Mesothelial cell of epicardium (in vitro differentiated cells): ENCODE measurements at regions not wholly inside any gene's neighbourhood (a gene's known extent, or its start where the extent isn't known, plus 50 kb on each side); places are given as distances from the start of the nearest gene placed in this dataset.

Experiments
- DNase-seq, 2 experiments: peaks; one replicate each; pipeline ENCODE4 v3.0.0; 2021; ENCODE audit warnings: low spot score in 2 of 2; ENCODE audit not compliant: unreplicated experiment in 2 of 2
- H3K27ac Mint-ChIP-seq: 2 replicates; pipeline ENCODE4 v1.8.0; 2021; ENCODE audit warnings: mixed read lengths
- H3K27me3 Mint-ChIP-seq: 2 replicates; pipeline ENCODE4 v1.8.0; 2021; ENCODE audit warnings: low read depth, mixed read lengths
- H3K36me3 Mint-ChIP-seq: 2 replicates; pipeline ENCODE4 v1.8.0; 2021; ENCODE audit warnings: mixed read lengths
- H3K4me1 Mint-ChIP-seq: 2 replicates; pipeline ENCODE4 v1.8.0; 2021; ENCODE audit warnings: mixed read lengths
- H3K4me3 Mint-ChIP-seq: 2 replicates; pipeline ENCODE4 v1.8.0; 2021; ENCODE audit warnings: mild to moderate bottlenecking, moderate library complexity, mixed read lengths
- H3K9me3 Mint-ChIP-seq: 2 replicates; pipeline ENCODE4 v1.8.0; 2021; ENCODE audit warnings: mixed read lengths
- CTCF ChIP-seq: fragments of 200-600 bp; sonication (generic); IDR thresholded peaks from one replicate; pipeline ENCODE4 v1.5.0; 2021; ENCODE audit warnings: antibody characterized with exemption; ENCODE audit not compliant: unreplicated experiment

GRCh38 chr15:69916169-69916785, 181.4 kb downstream of the TLE3 start:
- peaks cover 25% of the 10 kb centered on the region for H3K27me3 Mint-ChIP-seq

GRCh38 chr15:69917056-69917455, 180.7 kb downstream of the TLE3 start:
- Mint-ChIP-seq H3K4me1 (peaks cover 7% of the 10 kb centered on the region), H3K9me3 (no peaks in the 10 kb centered on the region), H3K27me3 (peaks cover 25% of the 10 kb centered on the region), H3K27ac (no peak overlapping the region), H3K36me3 (no peaks in the 10 kb centered on the region), H3K4me3 (no peak overlapping the region)
- TF ChIP-seq CTCF: no peak
- DNase-seq: no peak

More at GRCh38 chr15:69916169-69916785, 181.4 kb downstream of the TLE3 start:
- Mint-ChIP-seq H3K36me3 (no peaks in the 10 kb centered on the region), H3K9me3 (no peaks in the 10 kb centered on the region), H3K27ac (no peak overlapping the region), H3K4me3 (no peak overlapping the region), H3K4me1 (peaks cover 7% of the 10 kb centered on the region)
- no peak for DNase-seq
- TF ChIP-seq CTCF: no peak

GRCh38 chr15:69919816-69920215, 177.9 kb downstream of the TLE3 start:
- Mint-ChIP-seq H3K27ac (no peak overlapping the region), H3K4me3 (no peak overlapping the region), H3K9me3 (peaks cover 19% of the 10 kb centered on the region), H3K4me1 (peaks cover 3% of the 10 kb centered on the region), H3K27me3 (peaks cover 11% of the 10 kb centered on the region), H3K36me3 (peaks cover 4% of the 10 kb centered on the region)
- no peak for DNase-seq
- no peak for TF ChIP-seq CTCF

- peaks cover 3% of the 10 kb centered on the region for H3K4me1 Mint-ChIP-seq
- H3K36me3 Mint-ChIP-seq: peaks cover 4% of the 10 kb centered on the region
- DNase-seq: no peak
- no peak overlapping the region for H3K27ac Mint-ChIP-seq
- TF ChIP-seq CTCF: no peak
- H3K27me3 Mint-ChIP-seq: peaks cover 11% of the 10 kb centered on the region
- peaks cover 23% of the 10 kb centered on the region for H3K9me3 Mint-ChIP-seq
- H3K4me3 Mint-ChIP-seq: no peak overlapping the region
These were observed 177.5 kb downstream of the TLE3 start for GRCh38 chr15:69920221-69920620.

GRCh38 chr15:69921626-69922619, 175.8 kb downstream of the TLE3 start:
- Mint-ChIP-seq H3K27me3 (peaks cover 10% of the 10 kb centered on the region), H3K9me3 (peaks cover 32% of the 10 kb centered on the region), H3K27ac (no peak overlapping the region), H3K4me3 (no peak overlapping the region), H3K4me1 (peaks cover 3% of the 10 kb centered on the region), H3K36me3 (peaks cover 4% of the 10 kb centered on the region)
- no peak for DNase-seq
- no peak for TF ChIP-seq CTCF
